Lower leg skin (tissue), 4 donors: ENCODE measurements at regions not wholly inside any gene's neighbourhood (a gene's known extent, or its start where the extent isn't known, plus 50 kb on each side); places are given as distances from the start of the nearest gene placed in this dataset.

Source experiments
- DNase-seq, 2 donors: peaks; one replicate each; pipeline ENCODE4 v3.0.0-alpha.2; 2019; ENCODE audit warnings: low spot score in 2 of 2
- H3K4me3 ChIP-seq: fragments of 200-600 bp; sonication (generic); 2 replicates; pipeline ENCODE4 v1.5.1; 2017; ENCODE audit warnings: mild to moderate bottlenecking, low read depth; ENCODE audit not compliant: poor library complexity, severe bottlenecking
- CTCF ChIP-seq, 3 donors: fragments of 450-650 bp; IDR thresholded peaks; one replicate each; pipeline ENCODE4 v1.5.1; 2016; ENCODE audit warnings: antibody characterized with exemption in 3 of 3, mild to moderate bottlenecking in 3 of 3, moderate library complexity in 2 of 3
- POLR2A ChIP-seq, 2 donors: fragments of 450-650 bp; IDR thresholded peaks; one replicate each; pipeline ENCODE4 v1.6.1; 2016 to 2017; ENCODE audit warnings: antibody characterized with exemption in 2 of 2, mild to moderate bottlenecking in 1 of 2, moderate library complexity in 1 of 2
- WGBS, 2 donors: methylation state at CpG; one replicate each; pipeline ENCODE4 v1.1.5; 2018; 5-methylcytosine and 5-hydroxymethylcytosine counted together
- intact Hi-C: fragments of 100-400 bp; cut with DNase I; formaldehyde crosslinking; loops from one replicate; pipeline ENCODE4 v1.15.0; 2023; ENCODE audit warnings: low total_unique reads

GRCh38 chr2:45263147-45263546 lies 253.9 kb upstream of the SIX2 start:
- 39% methylated on average over 6 of the region's 6 CpGs for WGBS, 2 donors
- peak in 1 of 2 donors; percentile 12 for DNase-seq
- intact Hi-C loops, result no loop called here
- TF ChIP-seq POLR2A (IDR thresholded peaks at IDR 0.05), result no peak
- TF ChIP-seq CTCF (IDR thresholded peaks at IDR 0.05), result no peak
- no peak overlapping the region for H3K4me3 ChIP-seq

GRCh38 chr2:45261746-45262145 lies 252.5 kb upstream of the SIX2 start:
- intact Hi-C loops, result no loop called here
- 83 to 86% methylated on average over 4 of the region's 4 CpGs for WGBS, 2 donors
- no peak for DNase-seq
- TF ChIP-seq CTCF (IDR thresholded peaks at IDR 0.05) (no peak), POLR2A (IDR thresholded peaks at IDR 0.05) (no peak)
- no peak overlapping the region for H3K4me3 ChIP-seq

GRCh38 chr2:45260946-45261345 lies 251.7 kb upstream of the SIX2 start:
- intact Hi-C loops, result no loop called here
- DNase-seq, result peak in 1 of 2 donors; percentile 5
- TF ChIP-seq CTCF (IDR thresholded peaks at IDR 0.05), result no peak
- TF ChIP-seq POLR2A (IDR thresholded peaks at IDR 0.05), result no peak
- H3K4me3 ChIP-seq, result no peak overlapping the region
- WGBS, 2 donors, result 67 to 68% methylated on average over 4 to 5 of the region's 5 CpGs

GRCh38 chr2:45259547-45260160 lies 250.4 kb upstream of the SIX2 start:
- no peak overlapping the region for H3K4me3 ChIP-seq
- DNase-seq, result no peak
- 41 to 55% methylated on average over 8 of the region's 8 CpGs for WGBS, 2 donors
- intact Hi-C loops, result no loop called here
- TF ChIP-seq POLR2A (IDR thresholded peaks at IDR 0.05), result no peak

- WGBS, 2 donors, result 33 to 47% methylated on average over 8 of the region's 8 CpGs
- DNase-seq, result no peak
- no peak for TF ChIP-seq POLR2A (IDR thresholded peaks at IDR 0.05)
- TF ChIP-seq CTCF (IDR thresholded peaks at IDR 0.05), result no peak
- H3K4me3 ChIP-seq, result no peak overlapping the region
- intact Hi-C loops, result no loop called here
These were observed 249.9 kb upstream of the SIX2 start for GRCh38 chr2:45259138-45259537.

GRCh38 chr2:45258311-45258710 lies 249.1 kb upstream of the SIX2 start:
- DNase-seq, result no peak
- H3K4me3 ChIP-seq, result no peak overlapping the region
- intact Hi-C loops, result no loop called here
- TF ChIP-seq POLR2A (IDR thresholded peaks at IDR 0.05), result no peak
- no peak for TF ChIP-seq CTCF (IDR thresholded peaks at IDR 0.05)
- whole genome bisulfite sequencing, 2 donors, result 61 to 63% methylated on average over 7 of the region's 7 CpGs
